Cardiac septum (tissue), 1 donor: ENCODE measurements at regions not wholly inside any gene's neighbourhood (a gene's known extent, or its start where the extent isn't known, plus 50 kb on each side); places are given as distances from the start of the nearest gene placed in this dataset.
A peak's percentile ranks its signal among the peaks of the same experiment; 100 is the strongest.

Experiments used
- DNase-seq: peaks from one replicate; pipeline ENCODE4 v3.0.0-alpha.2; 2020; ENCODE audit warnings: low spot score
- intact Hi-C: fragments of 100-400 bp; cut with DNase I; formaldehyde crosslinking; loops from one replicate; pipeline ENCODE4 v1.14.0; 2022
- donor health status: DM: no; HTN: no; CAD: no.

DNA sequence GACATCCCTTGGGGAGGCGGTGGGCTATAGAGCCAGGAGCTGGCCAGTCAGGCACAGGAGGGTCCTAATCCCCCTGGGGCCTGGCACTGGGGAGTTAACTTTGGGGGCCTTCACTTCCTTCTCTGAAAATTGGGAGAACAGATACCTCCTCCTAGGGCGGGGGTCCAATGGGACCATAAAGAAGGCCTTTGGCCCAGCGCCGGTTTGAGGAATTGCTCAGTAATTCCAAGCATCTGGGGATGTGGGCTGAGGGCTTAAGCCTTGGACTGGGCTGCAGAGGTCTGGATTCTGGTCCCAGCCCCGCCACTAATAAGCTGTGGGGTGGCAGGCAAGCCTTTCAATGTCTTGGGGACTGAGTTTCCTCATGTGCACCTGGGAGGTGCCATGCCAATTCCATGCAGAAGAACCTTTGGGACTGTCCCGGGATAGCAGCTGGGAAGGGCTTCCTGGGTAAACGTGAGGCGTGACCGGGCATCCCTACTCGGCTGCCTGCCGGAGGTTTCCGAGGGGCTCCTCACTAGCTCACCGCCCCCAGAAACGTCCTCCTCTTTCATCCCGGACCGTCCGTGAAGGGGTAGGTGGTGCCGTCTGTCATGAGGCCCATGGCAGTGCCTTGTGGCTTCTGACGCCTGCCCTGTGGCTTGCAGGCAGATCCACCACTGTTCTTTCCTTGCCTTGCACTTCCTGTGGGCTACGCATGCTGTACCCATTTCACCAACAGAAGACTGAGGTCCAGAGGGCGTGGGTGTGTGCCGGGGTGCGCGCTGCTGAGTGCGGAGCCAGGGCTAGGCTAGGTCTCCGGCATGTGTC lies 67.4 kb upstream of the HPCAL1 start:
- no peak for DNase-seq
- intact Hi-C loops, result no loop called here

DNA sequence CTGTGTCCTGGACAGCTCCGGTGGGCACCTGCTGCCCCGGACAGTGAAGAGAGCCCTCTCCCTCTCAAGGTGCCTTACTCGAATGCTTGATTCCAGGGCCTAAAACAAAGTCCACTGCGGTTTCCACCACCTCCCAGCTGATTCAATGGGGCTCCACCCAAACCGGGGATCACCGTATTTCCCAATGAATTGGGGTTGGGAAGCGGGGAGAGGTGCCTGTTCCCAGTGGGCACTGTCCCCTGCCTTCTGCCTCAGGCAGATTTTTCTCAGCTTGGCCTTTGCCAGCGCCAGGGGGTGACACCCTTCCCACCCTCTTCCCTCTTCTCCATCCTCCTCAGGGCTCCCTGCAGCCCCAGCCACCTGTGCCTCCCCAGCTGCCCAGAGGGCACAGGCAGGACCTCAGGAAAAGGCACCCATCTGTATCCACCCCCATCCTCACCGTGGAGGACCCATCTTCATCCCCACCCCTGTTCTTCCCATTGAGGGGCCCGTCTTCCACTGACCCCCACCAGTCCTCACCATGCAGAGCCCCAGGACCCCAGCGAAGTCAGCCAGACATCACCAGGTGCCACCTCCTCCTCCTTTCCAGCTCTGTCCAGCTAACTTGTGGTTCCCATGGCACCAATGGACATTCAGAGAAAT lies 66.7 kb upstream of the HPCAL1 start:
- no peak for DNase-seq
- intact Hi-C loops, result no loop called here

DNA sequence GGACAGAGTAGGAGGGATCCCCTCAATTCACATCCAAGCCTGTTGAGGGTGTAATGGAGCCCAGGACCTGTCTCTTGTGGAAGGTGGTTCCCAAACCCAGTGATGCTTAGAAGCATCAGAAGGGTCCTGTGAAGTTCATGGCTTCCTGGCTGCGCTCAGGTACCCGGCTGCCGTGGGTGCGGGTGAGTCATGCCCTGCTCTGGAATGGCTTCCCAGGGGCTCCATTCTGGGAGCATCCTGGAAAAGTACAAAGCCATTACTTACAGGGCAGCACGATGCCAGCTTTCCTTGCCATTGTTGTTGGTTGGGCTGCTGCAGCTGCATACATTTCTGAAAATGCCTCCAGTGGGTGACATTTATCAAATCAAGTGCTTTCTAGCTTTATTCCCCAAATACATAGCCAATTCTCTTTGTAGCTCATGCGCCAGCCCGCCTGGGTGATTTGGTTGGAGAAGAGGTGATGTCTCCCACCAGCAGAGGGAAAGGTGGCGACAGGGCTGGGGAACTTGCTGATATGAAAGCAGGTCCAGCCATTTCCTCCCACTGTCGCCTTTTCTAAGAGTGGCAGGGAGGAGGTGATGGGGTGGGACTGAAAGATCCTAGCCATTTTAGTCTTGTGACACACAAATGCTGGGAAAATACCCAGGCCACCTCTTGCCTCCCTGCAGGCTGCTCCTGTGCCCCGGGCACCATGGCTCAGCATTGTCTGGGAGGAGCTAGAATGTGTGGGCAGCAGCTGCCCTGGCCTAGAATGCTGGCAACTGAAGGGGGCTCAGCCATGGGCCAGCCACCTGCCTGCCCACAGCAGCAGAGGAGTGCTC lies 65.9 kb upstream of the HPCAL1 start:
- DNase-seq, result no peak
- intact Hi-C loops, result no loop called here

DNA sequence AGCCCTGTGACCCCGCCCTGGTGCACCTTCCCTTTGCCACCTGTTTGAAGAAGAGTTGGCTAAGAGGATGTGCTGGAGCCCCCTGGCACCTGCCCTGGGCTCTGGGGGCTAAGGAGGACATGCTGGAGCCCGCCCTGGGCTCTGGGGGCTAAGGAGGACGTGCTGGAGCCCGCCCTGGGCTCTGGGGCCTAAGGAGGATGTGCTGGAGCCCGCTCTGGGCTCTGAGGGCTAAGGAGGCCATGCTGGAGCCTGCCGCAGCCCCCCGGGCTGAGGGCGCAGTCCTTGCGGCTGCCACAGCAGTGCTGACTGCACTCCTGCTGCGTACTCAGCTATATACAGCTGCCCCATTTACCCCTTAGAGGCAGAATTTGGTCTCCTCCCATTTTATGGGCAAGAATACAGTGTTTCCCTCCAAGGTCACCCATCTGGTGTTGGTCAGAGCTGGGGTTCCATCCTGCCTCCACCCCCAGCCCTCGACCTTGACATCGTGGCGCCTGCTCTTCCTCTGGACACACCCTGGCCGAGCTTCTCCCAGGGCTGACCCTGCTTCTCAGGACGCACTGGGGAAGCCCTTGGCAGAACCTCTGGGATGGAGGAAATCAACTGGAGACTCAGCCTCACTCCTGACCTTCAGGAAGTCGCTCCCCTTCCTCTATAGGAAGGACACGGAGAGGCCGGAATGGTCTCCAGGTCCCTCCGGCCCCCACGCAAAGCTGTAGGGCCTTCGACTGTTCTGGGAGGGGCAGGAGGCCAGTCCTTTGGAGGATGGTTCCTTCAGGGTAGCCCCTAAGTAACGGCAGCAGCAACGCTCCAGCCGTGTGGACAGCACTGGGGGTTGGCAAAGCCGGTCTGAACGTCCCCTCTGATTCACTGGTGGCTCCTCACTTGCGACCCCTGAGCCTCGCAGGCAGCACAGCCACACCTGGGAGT lies 65.0 kb upstream of the HPCAL1 start:
- no peak for DNase-seq
- intact Hi-C loops, result no loop called here

DNA sequence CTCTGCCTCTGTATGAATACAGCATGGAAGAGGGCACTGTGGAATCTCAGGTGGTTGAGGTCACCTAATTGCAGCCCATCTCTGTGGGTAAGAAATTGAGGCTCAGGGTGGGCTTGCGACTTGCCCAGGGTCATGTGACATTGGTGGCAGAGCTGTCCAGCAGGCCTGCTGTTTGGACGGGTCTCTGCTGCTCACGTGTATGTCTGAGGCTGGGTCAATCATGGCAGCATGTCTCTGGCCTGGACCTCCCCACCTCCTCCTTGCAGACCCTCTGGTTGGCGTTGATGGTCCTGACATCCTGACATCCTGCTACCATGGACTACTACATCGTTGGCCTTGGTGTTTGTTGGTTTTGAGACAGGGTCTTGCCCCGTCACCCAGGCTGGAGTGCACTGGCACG lies 64.3 kb upstream of the HPCAL1 start:
- intact Hi-C loops, result no loop called here
- DNase-seq, result no peak

DNA sequence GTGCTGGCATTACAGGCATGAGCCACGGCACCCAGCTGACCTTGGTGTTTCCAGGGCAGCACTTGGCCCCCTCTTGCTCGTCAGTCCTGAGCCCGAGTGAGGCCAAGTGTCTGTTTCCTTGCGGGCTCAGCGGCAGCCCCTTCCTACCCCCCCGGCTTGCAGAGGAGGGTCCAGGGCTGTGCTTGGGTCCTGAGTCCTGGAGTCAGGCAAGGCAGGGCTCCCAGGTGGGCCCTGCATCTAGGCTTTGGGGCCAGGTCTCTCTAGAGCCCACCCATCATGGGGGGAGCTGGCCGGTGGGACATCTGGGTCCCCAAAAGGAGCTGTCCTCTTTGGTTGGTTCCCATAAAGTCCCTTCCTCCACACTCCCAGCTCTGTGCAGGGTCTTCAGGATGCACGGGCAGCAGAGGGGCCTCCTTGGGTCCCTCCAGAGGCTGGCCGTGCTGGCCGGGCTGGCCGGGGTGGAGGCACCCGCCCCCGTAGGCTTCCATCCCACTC lies 63.7 kb upstream of the HPCAL1 start:
- DNase-seq, result peak; percentile 66
- intact Hi-C loops, result no loop called here

DNA sequence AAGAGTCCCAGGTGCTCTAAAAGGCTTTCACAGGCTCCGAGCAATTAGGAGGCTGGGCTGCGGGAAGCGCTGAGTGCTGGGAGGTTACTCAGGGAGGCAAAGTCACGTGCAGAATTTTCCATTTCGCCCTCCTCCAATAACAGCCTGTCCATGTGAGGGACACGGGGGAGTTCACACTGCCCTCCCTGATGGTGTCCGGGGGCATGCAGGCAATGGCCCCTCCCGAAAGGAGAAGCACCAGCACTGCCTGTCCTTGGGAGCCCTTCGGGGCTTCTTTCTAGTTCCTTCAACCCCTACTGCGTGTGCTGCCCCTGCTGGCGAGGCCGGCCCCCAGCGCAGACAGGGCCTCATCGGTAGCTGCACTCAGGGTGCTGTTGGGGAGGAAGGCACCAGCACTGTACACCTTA lies 63.1 kb upstream of the HPCAL1 start:
- intact Hi-C loops, result no loop called here
- no peak for DNase-seq

DNA sequence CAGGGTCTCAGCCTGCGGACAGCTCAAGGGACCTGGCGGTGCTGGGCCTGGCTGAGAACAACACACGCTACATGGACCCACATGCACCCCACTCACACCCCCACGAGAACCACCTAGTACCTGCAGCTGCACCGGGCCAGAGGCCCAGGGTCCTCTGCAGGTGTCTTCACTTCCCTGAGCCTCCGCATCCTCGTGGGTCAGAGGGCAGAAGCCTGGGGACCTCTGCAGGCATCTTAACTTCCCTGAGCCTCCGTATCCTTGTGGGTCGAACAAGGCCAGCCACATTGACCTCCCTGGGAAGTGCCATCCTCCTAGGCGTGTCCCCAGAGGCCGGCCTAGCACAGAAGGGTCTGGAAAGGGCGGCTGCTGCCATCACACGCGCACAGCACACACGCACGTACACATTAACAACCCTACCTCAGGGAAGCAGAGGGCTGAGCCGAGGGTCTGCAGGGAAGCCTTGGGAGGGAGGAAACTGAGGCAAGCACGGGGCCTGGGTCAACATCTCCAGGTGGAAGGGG lies 62.5 kb upstream of the HPCAL1 start:
- peak; percentile 66 for DNase-seq
- intact Hi-C loops, result no loop called here

DNA sequence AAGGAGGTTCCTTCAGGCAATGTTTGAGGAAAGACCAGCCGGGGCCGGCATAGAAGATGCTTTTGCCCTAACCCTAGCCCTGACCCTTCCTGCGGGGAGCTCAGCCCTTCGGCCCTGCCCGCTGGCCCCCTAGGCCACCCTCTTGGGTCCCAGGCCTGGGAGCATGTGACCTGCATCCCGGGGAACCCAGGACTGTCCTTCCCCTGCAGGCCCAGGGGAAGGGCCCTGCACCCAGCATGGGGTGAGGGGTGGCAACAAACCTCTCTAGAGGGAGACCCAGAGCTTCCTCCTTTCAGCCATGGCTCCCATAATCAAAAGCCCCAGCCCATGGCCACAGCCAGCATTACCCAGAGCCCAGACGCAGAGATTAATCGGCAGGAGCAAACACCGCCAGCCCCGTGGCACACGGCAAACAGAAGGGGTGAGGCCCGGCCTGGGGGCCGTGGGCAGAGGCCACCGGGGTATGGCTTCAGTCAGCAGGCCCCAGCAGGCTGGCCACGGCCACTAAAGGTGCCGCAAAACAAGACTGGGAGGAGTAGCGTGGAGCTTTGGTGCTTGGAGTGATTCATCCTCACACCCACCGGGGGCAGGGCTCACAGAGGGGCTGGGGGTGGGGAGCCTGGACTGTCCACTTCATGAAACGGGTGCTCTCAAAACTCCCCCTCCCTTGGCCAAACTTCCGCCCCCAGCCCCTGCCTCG lies 61.6 kb upstream of the HPCAL1 start:
- intact Hi-C loops, result no loop called here
- DNase-seq, result peak; percentile 33

DNA sequence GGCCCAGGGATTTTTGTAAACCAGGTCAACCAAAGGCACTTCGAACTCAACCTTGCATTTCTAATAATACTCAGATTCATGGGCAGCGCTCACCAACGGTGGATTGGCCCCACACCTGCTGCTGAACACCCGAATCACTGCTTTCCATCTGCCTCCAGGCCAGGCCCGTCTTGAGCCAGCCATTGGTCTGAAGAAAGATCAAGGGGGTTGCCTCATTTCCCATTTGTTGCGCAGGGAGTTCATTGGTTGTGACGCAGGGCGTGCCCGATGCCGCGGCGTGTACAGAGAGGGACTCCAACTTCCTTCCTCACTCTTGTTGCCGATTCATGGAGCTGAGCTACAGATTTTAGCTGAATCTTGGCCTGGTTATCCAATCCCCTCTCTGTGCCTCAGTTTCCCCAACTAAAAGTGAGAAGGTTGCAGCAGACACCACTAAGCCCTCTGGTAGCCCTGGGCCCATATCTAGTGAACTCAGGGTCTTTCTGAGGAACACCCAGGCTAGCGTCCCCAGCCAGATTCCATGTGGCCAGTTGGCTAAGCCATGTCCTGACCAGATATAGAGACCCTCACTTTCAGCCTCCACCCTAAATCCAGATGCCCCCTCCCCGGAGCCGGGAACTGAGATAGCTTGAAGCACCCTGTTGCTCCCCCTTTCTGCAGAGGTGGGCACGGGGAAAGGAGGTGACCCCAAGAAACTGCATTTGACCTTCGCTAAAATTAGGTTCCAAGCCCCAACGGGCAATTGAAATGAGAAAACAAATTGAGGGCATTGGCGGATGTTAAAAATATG lies 60.9 kb upstream of the HPCAL1 start:
- intact Hi-C loops, result no loop called here
- DNase-seq, result no peak

DNA sequence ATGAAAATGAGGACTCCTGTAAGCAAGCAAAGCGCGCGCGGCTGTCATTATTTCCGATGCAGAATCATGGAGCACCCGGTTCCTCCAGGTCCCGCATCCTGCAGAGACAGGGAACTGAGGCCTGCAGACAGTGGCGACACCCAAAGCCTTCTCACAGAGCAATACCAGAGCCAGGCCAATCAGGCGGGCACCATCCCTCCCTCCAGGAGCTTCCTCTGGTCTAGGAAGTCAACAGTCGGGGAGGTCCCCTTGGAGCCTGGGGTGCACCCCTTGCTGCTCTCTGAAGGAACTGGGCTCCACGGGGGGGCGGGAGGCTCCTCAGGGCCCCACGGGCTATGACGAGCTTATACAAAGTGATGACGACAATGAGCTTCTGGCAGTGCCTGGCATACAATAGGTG lies 60.3 kb upstream of the HPCAL1 start:
- DNase-seq, result no peak
- intact Hi-C loops, result no loop called here

DNA sequence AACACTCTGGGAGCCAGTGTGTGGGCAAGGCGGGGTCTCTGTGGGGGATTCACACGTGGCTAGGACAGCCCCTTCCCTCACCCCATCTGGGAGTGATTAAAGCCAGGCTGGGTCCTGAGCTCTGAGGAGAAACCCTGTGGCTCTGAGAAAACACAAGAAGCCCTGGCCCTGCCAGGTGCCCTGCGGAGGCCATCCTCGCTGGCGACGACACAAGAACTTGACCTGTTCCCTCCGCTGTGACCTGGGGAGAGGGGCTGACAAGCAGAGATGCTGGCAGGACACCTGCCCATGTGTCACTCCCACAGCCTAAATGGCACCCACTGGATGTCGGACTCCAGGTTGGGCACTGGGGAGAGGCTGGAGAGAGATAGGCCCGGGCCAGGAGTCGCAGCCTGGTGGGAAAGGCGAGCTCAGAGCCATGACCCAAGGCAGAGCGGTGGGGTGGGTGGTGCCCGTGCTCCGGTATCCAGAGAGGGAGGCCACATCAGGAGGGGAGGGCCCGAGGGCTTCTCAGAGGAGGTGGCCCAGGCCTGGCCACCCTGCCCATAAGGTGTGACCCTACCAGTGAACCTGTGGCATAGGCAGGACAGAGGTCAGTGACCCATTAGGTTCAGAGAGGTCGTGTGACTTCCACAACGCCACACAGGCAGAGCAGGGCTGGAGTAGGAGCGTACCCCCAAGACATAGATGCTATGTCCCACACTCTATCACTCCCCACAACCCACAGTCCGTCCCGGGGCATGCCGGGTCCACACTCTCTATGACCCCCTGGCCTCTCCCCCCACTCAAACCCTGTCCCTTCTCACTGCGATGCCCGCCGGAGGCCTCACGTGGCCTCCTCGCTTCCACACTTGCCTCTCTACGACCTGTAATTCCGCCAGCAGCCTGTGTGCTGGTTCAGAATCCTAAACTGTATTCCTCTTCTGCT lies 59.4 kb upstream of the HPCAL1 start:
- intact Hi-C loops, result no loop called here
- no peak for DNase-seq

DNA sequence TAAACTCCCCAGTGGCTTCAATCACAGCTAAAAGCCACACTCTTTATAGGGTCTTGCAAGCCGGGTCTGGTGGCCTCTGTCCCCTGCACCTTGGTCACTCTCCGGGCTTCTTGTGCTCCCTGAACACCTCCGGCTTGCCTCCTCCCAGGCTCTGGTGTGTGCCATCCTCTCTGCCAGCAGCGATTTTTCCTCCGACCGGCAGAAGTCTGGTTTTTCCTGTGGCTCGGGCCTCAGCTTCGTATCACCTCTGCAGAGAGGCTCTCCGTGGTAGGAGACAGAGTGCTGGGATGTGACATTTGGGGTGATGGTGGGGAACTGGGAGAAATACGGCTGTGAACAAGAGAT lies 58.8 kb upstream of the HPCAL1 start:
- intact Hi-C loops, result no loop called here
- no peak for DNase-seq

DNA sequence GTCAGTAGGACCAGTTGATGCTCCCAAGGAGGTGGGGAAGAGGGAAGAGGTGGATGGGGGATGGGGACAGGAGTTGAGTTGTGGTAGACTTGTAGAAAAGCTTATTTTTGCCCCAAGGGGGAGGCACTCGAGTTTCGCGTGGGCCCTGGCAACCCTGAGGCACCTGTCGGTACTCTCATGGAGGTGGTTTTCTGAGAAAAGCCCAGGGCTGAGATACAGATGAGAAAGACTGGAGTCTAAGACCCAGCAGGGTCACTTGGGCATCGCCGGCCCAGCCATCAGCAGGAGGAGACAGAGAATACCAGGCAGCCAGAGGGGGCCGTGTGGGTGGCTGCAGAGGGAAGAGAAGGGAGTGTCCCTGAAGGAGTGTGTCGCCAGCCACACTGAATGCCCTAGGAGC lies 57.7 kb upstream of the HPCAL1 start:
- peak; percentile 29 for DNase-seq
- intact Hi-C loops, result no loop called here

DNA sequence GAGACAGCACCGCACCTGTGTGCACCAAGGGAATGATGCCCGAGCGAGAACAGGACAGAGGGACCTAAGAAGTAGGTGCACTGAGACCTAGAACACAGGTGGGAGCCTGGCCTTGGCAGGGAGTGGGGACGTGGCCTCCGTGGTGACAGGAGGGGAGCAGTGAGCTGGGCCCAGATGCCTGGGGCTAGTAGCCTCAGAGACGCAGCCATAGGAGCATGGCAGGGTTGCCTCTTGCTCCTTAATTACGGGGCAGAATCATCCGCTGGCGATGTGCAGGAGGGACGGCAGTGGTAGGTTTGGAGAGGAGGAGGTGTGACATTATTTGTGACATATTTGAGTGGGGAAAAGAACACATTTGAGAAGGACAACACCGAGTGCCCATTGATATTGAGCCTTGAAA lies 57.0 kb upstream of the HPCAL1 start:
- intact Hi-C loops, result no loop called here
- DNase-seq, result peak; percentile 41

DNA sequence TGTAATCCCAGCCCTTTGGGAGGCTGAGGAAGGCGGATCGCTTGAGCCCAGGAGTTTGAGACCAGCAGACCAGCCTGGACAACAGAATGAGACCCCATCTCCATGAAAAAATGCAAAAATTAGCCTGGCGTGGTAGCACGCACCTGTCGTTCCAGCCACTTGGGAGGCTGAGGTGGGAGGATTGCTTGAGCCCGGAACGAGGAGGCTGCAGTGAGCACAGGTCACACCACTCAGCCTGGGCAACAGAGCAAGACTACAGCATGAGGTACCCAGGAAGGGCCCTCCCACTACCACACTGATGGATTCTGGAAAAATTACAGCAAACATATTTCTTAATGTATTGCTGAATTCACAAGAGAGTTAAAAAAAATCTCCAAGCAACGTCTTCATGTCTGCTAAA lies 56.3 kb upstream of the HPCAL1 start:
- DNase-seq, result no peak
- intact Hi-C loops, result no loop called here

DNA sequence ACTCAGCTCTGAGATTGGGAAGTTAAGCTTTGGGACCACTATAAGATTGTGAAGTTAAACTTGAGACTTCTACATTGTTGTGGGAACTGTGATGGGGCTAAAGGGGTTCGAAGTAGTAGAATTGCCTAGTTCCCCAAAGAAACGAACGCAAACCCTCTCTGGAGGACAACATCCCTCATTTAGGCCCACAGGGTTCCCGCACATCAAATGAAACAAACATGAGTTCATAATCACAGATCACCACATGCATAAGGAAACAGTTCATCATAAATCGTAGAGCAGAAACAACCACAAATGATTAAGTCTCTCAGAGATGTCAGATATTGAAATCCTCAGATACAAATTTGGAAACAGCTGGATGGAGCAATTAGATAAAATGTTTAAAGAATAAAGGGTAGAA lies 55.9 kb upstream of the HPCAL1 start:
- DNase-seq, result no peak
- intact Hi-C loops, result no loop called here
